OCI-M2 (cell line): ENCODE measurements at regions not wholly inside any gene's neighbourhood (a gene's known extent, or its start where the extent isn't known, plus 50 kb on each side); places are given as distances from the start of the nearest gene placed in this dataset.

Experiments
- DNase-seq: peaks from one replicate; lab custom pipeline; 2025; ENCODE audit not compliant: unreplicated experiment; lab: John Stamatoyannopoulos, UW

DNA sequence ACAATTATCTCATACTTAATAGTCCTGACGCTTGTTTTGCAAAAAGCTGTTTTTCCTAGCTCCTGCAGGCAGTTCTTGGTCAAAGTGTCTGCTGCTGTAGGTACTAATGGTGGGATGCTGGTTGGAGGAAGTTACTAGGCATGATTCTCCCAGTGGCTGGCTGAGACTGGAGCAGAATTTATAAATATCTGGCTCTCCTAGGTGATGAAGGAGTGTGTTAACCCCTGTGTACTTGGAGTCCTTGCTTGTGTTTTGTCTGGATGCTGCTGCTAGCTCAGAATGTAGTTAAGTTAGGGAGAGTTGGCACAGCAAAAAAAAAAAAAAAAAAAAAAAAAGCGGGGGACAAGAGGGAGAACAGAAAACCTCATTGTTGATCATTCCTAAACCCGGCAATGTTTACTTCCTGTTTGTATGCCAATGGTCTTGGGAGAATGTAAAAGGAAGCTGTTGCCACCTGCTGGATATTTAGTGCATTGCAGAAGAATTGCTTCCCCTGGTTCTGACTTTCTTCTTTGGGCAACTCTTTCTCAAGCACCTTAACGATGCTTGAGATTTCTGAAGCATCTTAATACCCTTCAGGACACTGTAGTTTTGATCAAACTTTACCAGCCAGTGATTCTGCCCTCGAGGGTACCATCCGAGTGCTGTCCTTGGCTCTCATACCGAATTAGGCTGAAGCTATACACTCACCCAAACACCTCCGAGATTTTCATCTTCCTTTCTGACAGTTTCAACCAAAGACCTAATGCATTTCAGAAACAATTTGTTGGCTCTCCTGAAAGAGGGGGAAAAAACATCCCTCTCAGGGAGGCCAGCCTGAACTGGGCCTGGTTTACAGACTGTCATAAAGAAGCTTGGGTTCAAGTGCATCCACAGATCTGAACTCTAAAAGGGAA lies 71.7 kb upstream of the WWC1 start:
- DNase-seq, result peak; percentile 50

DNA sequence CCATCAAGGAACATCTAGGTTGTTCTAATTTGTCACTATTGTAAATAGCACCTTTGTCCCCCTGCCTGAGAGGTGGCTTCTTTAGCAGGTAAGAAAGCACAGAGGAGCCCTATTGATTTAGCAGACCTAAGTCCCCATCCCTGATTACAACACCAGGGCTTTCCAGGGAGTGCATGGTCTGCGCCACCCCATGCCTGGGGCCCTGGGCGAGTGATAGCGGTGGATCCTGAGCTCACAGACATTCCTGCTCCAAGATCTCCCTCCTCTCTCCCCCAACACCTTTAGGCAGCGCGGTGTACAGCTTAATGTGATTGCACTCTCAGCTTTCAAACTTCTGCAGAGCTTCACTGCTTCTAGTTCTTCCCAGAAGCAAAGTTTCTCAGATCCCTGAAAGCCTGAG lies 67.4 kb upstream of the WWC1 start:
- DNase-seq, result no peak

DNA sequence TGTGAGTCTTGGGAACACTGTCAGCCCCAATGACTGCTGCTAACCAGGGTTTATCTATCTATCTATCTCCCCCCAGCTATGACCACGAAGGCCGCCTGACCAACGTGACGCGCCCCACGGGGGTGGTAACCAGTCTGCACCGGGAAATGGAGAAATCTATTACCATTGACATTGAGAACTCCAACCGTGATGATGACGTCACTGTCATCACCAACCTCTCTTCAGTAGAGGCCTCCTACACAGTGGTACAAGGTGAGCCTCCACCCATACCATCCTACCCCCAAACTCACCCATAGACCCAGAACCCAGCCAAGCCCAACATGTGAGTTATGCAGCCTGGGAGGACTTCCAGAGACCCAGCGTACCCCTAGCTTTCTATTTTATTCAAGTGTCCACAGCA lies 65.4 kb upstream of the WWC1 start:
- DNase-seq, result no peak

DNA sequence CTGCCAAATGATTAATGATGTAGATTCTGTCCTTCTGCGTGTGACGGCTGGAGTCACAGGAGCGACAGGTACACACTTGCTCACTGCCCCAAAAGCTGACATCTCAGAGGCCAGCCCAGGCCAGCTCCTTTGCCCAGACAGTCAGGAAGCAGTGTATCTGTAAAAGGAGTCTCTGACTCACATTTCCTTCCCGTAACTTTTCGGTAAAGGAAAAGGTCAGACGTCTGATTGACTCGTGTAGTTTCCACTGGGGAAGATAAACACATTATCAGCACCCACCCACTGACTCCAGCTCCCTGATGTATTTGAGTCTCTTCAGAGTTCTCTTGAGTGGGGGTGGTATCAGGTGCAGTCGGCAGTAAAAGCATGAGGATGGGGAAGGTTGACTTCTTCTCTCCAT lies 64.4 kb upstream of the WWC1 start:
- DNase-seq, result no peak

DNA sequence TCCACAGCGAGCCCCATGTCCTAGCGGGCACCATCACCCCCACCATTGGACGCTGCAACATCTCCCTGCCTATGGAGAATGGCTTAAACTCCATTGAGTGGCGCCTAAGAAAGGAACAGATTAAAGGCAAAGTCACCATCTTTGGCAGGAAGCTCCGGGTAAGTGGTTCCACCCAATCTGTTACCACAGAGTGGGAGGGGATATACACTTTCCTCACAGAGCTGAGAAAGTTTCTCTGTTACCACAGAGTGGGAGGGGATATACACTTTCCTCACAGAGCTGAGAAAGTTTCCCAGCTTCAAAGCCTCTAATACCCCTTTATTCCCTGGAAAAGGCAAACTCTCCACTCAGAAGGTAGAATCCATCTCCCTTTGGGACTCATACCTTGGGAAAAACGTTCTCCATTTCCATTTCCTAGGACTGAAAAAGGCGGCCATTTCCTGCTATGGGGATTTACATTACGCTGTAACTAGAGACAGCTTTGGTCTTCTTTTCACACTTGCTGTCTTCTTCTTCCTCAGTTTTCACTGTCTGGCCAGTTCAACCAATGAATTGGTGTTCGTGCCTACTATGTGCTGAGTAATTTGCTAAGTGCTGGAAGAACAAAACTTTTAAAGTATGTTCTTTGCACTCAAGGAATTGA lies 63.4 kb upstream of the WWC1 start:
- DNase-seq, result no peak

DNA sequence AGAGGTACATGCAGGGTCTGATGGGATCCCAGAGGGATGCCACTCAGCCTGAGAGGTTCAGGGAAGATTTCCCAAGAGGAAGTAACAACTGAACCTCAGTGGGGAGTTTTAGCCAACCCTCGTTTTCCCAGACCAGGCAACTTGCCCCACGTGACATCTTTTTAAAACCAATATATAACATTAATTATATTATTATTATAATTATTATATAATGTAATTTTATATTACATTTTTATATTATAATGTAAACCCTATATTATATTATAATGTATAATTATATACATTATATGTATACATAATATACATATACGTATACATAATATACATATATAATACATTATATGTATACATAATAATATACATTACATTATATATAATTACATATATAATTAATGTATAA lies 62.8 kb upstream of the WWC1 start:
- no peak for DNase-seq

DNA sequence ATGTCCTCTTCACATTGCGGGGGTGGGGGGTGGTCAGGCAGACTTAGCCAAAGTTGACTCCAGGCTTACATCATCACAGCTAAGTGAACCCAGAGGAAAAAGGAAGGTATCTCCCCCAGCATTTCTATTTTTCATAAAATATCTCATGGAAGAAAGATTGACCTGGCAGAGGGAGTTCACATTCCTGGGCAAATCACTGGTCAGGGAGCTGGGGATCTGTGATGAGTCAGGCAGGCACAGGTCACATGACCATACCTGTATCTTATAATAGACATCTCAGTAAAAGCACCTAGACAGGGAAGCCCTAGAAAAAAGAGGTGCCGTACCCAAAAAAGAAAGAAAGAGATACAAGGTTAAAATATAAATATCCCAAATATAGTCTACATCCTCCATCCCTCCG lies 57.3 kb upstream of the WWC1 start:
- DNase-seq, result no peak

DNA sequence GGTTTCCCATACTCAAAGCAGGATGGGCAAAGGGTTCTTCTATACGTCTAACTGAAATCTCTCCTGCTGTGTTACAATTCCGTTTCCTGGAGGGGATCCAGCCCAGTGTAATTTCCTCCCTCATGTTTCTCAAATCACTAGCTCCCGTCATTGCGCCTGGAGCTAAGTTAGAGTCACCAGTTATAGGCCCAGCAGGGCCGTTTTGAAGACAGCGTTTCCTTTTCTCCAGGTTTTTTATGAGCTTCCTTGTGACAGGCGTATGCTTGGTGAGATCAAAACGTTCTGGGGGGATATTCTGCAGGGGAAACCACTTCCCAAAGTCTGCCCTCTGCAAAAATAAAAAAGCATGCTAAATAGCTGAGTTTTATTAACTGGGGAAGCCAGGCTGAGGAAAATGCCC lies 53.0 kb upstream of the WWC1 start:
- no peak for DNase-seq

DNA sequence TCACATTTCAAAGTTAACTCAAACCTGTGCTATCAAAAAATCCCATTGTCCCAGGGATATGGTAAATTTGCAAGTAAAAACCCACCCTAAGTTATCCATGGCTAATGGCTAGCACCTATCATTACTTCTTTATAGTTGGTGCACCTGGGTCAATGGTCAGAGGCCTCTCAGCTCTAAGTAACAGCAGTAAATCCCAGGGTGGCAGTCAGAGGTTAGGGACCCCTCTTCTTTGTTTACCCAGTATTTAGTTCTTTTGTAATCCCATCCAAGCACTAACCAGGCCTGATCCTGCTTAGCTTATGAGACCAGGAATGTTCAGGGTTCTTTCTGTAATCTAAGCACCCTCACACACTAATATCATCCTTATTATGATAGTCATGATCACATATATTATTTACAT lies 52.1 kb upstream of the WWC1 start:
- no peak for DNase-seq
